Hematopoietic multipotent progenitor cell treated with erythropoietin and hydrocortisone succinate and interleukin-3 and kit ligand, for 17 days (in vitro differentiated cells): ENCODE measurements at regions not wholly inside any gene's neighbourhood (a gene's known extent, or its start where the extent isn't known, plus 50 kb on each side); places are given as distances from the start of the nearest gene placed in this dataset.

Experiments
- DNase-seq: peaks from one replicate; pipeline ENCODE4 v3.0.0-alpha.2; 2015; ENCODE audit warnings: low spot score

- DNase-seq, result no peak
Observed at GRCh38 chr3:127349501-127350171, 61.8 kb upstream of the PRR20G start.

GRCh38 chr3:127342735-127343134, 54.9 kb upstream of the PRR20G start:
- no peak for DNase-seq

GRCh38 chr3:127339928-127340861, 52.3 kb upstream of the PRR20G start:
- DNase-seq, result no peak

- DNase-seq, result no peak
Observed at GRCh38 chr3:127339016-127339415, 51.2 kb upstream of the PRR20G start.

- DNase-seq, result no peak
Observed at GRCh38 chr3:127337911-127338531, 50.2 kb upstream of the PRR20G start.
